ENCODE measurements at regions not wholly inside any gene's neighbourhood (a gene's known extent, or its start where the extent isn't known, plus 50 kb on each side); places are given as distances from the start of the nearest gene placed in this dataset.

GRCh38 chr2:187272255-187272654, 175.8 kb downstream of the CALCRL start:
- no peak for TF ChIP-seq CTCF (conservative IDR thresholded peaks at IDR 0.05; ENCODE audit: low read depth in 2 of 2)
- no peak for TF ChIP-seq EZH2phosphoT487 (IDR thresholded peaks at IDR 0.05; ENCODE audit: unreplicated experiment)
- TF ChIP-seq CREB1 (CRISPR knock-in tag; IDR thresholded peaks at IDR 0.05; ENCODE audit: low read depth) = no peak
- no peak for TF ChIP-seq POLR2AphosphoS5 (IDR thresholded peaks at IDR 0.05; ENCODE audit: low read depth)
- TF ChIP-seq EZH2 (IDR thresholded peaks at IDR 0.05; ENCODE audit: low read depth, unreplicated experiment) = no peak
- TF ChIP-seq JUNB (IDR thresholded peaks at IDR 0.05; ENCODE audit: unreplicated experiment) = no peak
- no peak for TF ChIP-seq ZNF331 (CRISPR knock-in tag; IDR thresholded peaks at IDR 0.05; ENCODE audit: low read depth)
- TF ChIP-seq REST (IDR thresholded peaks at IDR 0.05; ENCODE audit: unreplicated experiment) = no peak
- TF ChIP-seq NANOG (IDR thresholded peaks at IDR 0.05; ENCODE audit: borderline replicate concordance) = no peak

Measured in GM23338 (cell line).